Caco-2 (cell line): ENCODE measurements at regions not wholly inside any gene's neighbourhood (a gene's known extent, or its start where the extent isn't known, plus 50 kb on each side); places are given as distances from the start of the nearest gene placed in this dataset.

Source experiments
- BruUV-seq: library from RNA; stranded (reverse); fragments of 400-500 nt; replicated peaks from 2 replicates; lab custom pipeline; 2021; lab: Mats Ljungman, UMichigan
- CTCF ChIA-PET: fragments of 300-600 bp; sonication (Branson Sonifier 250); formaldehyde crosslinking; loops from one replicate; lab custom pipeline; 2022; ENCODE audit warnings: antibody characterized with exemption; lab: Charles Lee
- POLR2A ChIA-PET: fragments of 300-600 bp; sonication (Branson Sonifier 250); formaldehyde crosslinking; loops from one replicate; lab custom pipeline; 2022; ENCODE audit warnings: antibody characterized with exemption; lab: Charles Lee
- DNase-seq, 2 experiments: peaks; one replicate each; pipeline versions ENCODE4 v3.0.0 to v3.0.0-alpha.2; 2020 to 2022
- H3K27me3 ChIP-seq: replicated peaks from 2 replicates; pipeline ENCODE4 v1.6.0; 2011; ENCODE audit warnings: low read length; ENCODE audit not compliant: control insufficient read depth, insufficient read depth
- H3K36me3 ChIP-seq: 2 replicates; pipeline ENCODE4 v1.5.1; 2011; ENCODE audit warnings: low read length; ENCODE audit not compliant: control insufficient read depth, insufficient read depth
- H3K4me1 ChIP-seq: fragments of 250-450 bp; sonication (Bioruptor Pico); 2 replicates; pipeline ENCODE4 v1.5.1; 2020; ENCODE audit warnings: mild to moderate bottlenecking
- H3K4me3 ChIP-seq: 2 replicates; pipeline ENCODE4 v1.5.1; 2011; ENCODE audit warnings: low read depth, mild to moderate bottlenecking, control low read depth, low read length
- H3K9me3 ChIP-seq: fragments of 250-450 bp; sonication (Bioruptor Pico); 2 replicates; pipeline ENCODE4 v1.5.1; 2020; ENCODE audit warnings: mild to moderate bottlenecking, moderate library complexity
- H3K27ac Mint-ChIP-seq: one replicate; pipeline ENCODE4 v1.8.0; 2022; ENCODE audit warnings: mixed read lengths; ENCODE audit not compliant: unreplicated experiment
- H3K27me3 Mint-ChIP-seq: one replicate; pipeline ENCODE4 v1.8.0; 2022; ENCODE audit warnings: mixed read lengths; ENCODE audit not compliant: insufficient read depth, unreplicated experiment
- H3K36me3 Mint-ChIP-seq: one replicate; pipeline ENCODE4 v1.8.0; 2022; ENCODE audit warnings: mild to moderate bottlenecking, mixed read lengths; ENCODE audit not compliant: insufficient read depth, unreplicated experiment
- H3K4me1 Mint-ChIP-seq: one replicate; pipeline ENCODE4 v1.8.0; 2022; ENCODE audit warnings: low read depth, mixed read lengths; ENCODE audit not compliant: unreplicated experiment
- H3K4me3 Mint-ChIP-seq: one replicate; pipeline ENCODE4 v1.8.0; 2022; ENCODE audit warnings: mild to moderate bottlenecking, moderate library complexity, mixed read lengths; ENCODE audit not compliant: unreplicated experiment
- H3K9me3 Mint-ChIP-seq: one replicate; pipeline ENCODE4 v1.8.0; 2022; ENCODE audit warnings: mixed read lengths; ENCODE audit not compliant: unreplicated experiment
- CTCF ChIP-seq, 2 experiments: fragments of 200-600 bp in 1 of 2; IDR thresholded peaks; 1 replicate in 1 of 2; 2 replicates in 1 of 2; pipeline versions ENCODE4 v1.5.1 to v1.8.0; 2011 to 2022; ENCODE audit warnings: antibody characterized with exemption in 1 of 2, control low read depth in 1 of 2, inconsistent platforms in 1 of 2, low read depth in 1 of 2, low read length in 1 of 2, mild to moderate bottlenecking in 1 of 2, moderate library complexity in 1 of 2; ENCODE audit not compliant: insufficient read depth in 1 of 2, severe bottlenecking in 1 of 2, unreplicated experiment in 1 of 2
- intact Hi-C: fragments of 100-400 bp; cut with micrococcal nuclease; formaldehyde crosslinking; loops from one replicate; pipeline ENCODE4 v1.10.0; 2022; ENCODE audit not compliant: unreplicated experiment

GRCh38 chr9:81473708-81474107, 215.6 kb downstream of the TLE1 start:
- Mint-ChIP-seq H3K36me3 (no peaks in the 10 kb centered on the region), H3K9me3 (no peaks in the 10 kb centered on the region), H3K27me3 (no peaks in the 10 kb centered on the region), H3K4me1 (no peaks in the 10 kb centered on the region), H3K27ac (no peak overlapping the region), H3K4me3 (no peak overlapping the region)
- POLR2A ChIA-PET, result no interaction called here
- BruUV-seq, result no TSS peak
- TF ChIP-seq CTCF (IDR thresholded peaks at IDR 0.05; ENCODE audit: insufficient read depth in 1 of 2, low read depth in 1 of 2, low read length in 1 of 2, severe bottlenecking in 1 of 2, unreplicated experiment in 1 of 2), result no peak
- CTCF ChIA-PET, result no interaction called here
- no peak for DNase-seq
- Histone ChIP-seq H3K9me3 (no peaks in the 10 kb centered on the region), H3K4me1 (no peaks in the 10 kb centered on the region), H3K27me3 (no peaks in the 10 kb centered on the region), H3K4me3 (no peak overlapping the region), H3K36me3 (no peaks in the 10 kb centered on the region)
- intact Hi-C loops, result no loop called here

GRCh38 chr9:81473206-81473605, 216.1 kb downstream of the TLE1 start:
- Mint-ChIP-seq H3K4me1 (no peaks in the 10 kb centered on the region), H3K27me3 (no peaks in the 10 kb centered on the region), H3K27ac (no peak overlapping the region), H3K9me3 (no peaks in the 10 kb centered on the region), H3K4me3 (no peak overlapping the region), H3K36me3 (no peaks in the 10 kb centered on the region)
- no peak for TF ChIP-seq CTCF (IDR thresholded peaks at IDR 0.05; ENCODE audit: insufficient read depth in 1 of 2, low read depth in 1 of 2, low read length in 1 of 2, severe bottlenecking in 1 of 2, unreplicated experiment in 1 of 2)
- DNase-seq, result no peak
- intact Hi-C loops, result no loop called here
- no peaks in the 10 kb centered on the region for H3K9me3 ChIP-seq
- H3K4me3 ChIP-seq, result no peak overlapping the region
- H3K27me3 ChIP-seq, result no peaks in the 10 kb centered on the region
- CTCF ChIA-PET, result no interaction called here
- H3K36me3 ChIP-seq, result no peaks in the 10 kb centered on the region
- H3K4me1 ChIP-seq, result no peaks in the 10 kb centered on the region
- POLR2A ChIA-PET, result no interaction called here
- BruUV-seq, result no TSS peak

- H3K4me3 Mint-ChIP-seq, result no peak overlapping the region
- Histone ChIP-seq H3K4me3 (no peak overlapping the region), H3K27me3 (no peaks in the 10 kb centered on the region), H3K36me3 (no peaks in the 10 kb centered on the region), H3K9me3 (no peaks in the 10 kb centered on the region), H3K4me1 (no peaks in the 10 kb centered on the region)
- H3K27ac Mint-ChIP-seq, result no peak overlapping the region
- intact Hi-C loops, result no loop called here
- H3K9me3 Mint-ChIP-seq, result no peaks in the 10 kb centered on the region
- no peak for DNase-seq
- H3K36me3 Mint-ChIP-seq, result no peaks in the 10 kb centered on the region
- ChIA-PET CTCF (no interaction called here), POLR2A (no interaction called here)
- H3K27me3 Mint-ChIP-seq, result no peaks in the 10 kb centered on the region
- no TSS peak for BruUV-seq
- no peak for TF ChIP-seq CTCF (IDR thresholded peaks at IDR 0.05; ENCODE audit: insufficient read depth in 1 of 2, low read depth in 1 of 2, low read length in 1 of 2, severe bottlenecking in 1 of 2, unreplicated experiment in 1 of 2)
- no peaks in the 10 kb centered on the region for H3K4me1 Mint-ChIP-seq
Measured at GRCh38 chr9:81472701-81473100, 216.6 kb downstream of the TLE1 start.
